Endothelial cell of umbilical vein (primary cell): ENCODE measurements at regions not wholly inside any gene's neighbourhood (a gene's known extent, or its start where the extent isn't known, plus 50 kb on each side); places are given as distances from the start of the nearest gene placed in this dataset.

Experiments
- BruUV-seq: library from RNA; stranded (reverse); fragments of 400-500 nt; replicated peaks from 2 replicates; lab custom pipeline; 2021; lab: Mats Ljungman, UMichigan
- CTCF ChIA-PET: fragments of 300-600, 350-600 bp; sonication (Branson Sonifier 250); formaldehyde crosslinking; loops from one replicate; lab custom pipeline; 2021; ENCODE audit warnings: antibody characterized with exemption, inconsistent platforms; lab: Charles Lee
- POLR2A ChIA-PET: fragments of 300-600, 350-600 bp; sonication (Branson Sonifier 250); formaldehyde crosslinking; loops from one replicate; lab custom pipeline; 2021; ENCODE audit warnings: antibody characterized with exemption, inconsistent platforms; lab: Charles Lee
- DNase-seq: peaks from one replicate; pipeline ENCODE4 v3.0.0-alpha.2; 2011; ENCODE audit warnings: low read depth, low spot score
- FAIRE-seq: peaks from 2 replicates; lab custom pipeline; 2011; peaks lifted over from hg19 to GRCh38; lab: Jason Lieb, UNC
- H2AFZ ChIP-seq: 2 replicates; pipeline ENCODE4 v1.6.0; 2012; ENCODE audit warnings: low read depth, low read length, control low read depth, inconsistent platforms
- H3K27ac ChIP-seq: 2 replicates; pipeline ENCODE4 v1.5.1; 2011; ENCODE audit warnings: low read depth, mild to moderate bottlenecking, control low read depth, low read length, moderate library complexity; ENCODE audit not compliant: insufficient read depth
- H3K27me3 ChIP-seq, 2 experiments: 2 replicates each; pipeline versions ENCODE4 v1.6.0 to v1.6.1; 2011; ENCODE audit warnings: low read length in 2 of 2, mixed read lengths in 1 of 2; ENCODE audit not compliant: control insufficient read depth in 2 of 2, insufficient read depth in 2 of 2
- H3K36me3 ChIP-seq, 2 experiments: 2 replicates in 1 of 2; 3 replicates in 1 of 2; pipeline ENCODE4 v1.5.1; 2011; ENCODE audit warnings: low read length in 2 of 2, mild to moderate bottlenecking in 1 of 2, moderate library complexity in 1 of 2; ENCODE audit not compliant: control insufficient read depth in 2 of 2, insufficient read depth in 2 of 2; ENCODE audit errors: extremely low read depth in 1 of 2
- H3K4me1 ChIP-seq: 3 replicates; pipeline ENCODE4 v1.5.1; 2011; ENCODE audit warnings: mild to moderate bottlenecking, low read length; ENCODE audit not compliant: control insufficient read depth, insufficient read depth; ENCODE audit errors: extremely low read depth
- H3K4me2 ChIP-seq: 2 replicates; pipeline ENCODE4 v1.6.1; 2011; ENCODE audit warnings: low read length, control low read depth, mixed read lengths; ENCODE audit not compliant: insufficient read depth
- H3K4me3 ChIP-seq, 3 experiments: fragments of 200-600 bp in 1 of 3; sonication (generic), shearing (Covaris generic) in 1 of 3; replicated peaks in 1 of 3; 2 replicates each; pipeline ENCODE4 v1.5.1; 2011 to 2016; ENCODE audit warnings: control low read depth in 3 of 3, low read length in 3 of 3, mild to moderate bottlenecking in 2 of 3, inconsistent platforms in 1 of 3, low read depth in 1 of 3, moderate library complexity in 1 of 3; ENCODE audit not compliant: insufficient read depth in 1 of 3
- H3K79me2 ChIP-seq: 2 replicates; pipeline ENCODE4 v1.6.0; 2012; ENCODE audit warnings: low read length, inconsistent platforms; ENCODE audit not compliant: control insufficient read depth, insufficient read depth
- H3K9ac ChIP-seq: replicated peaks from 2 replicates; pipeline ENCODE3; 2011; ENCODE audit warnings: low read length, control low read depth; ENCODE audit not compliant: insufficient read depth; ENCODE audit errors: extremely low read depth
- H3K9me1 ChIP-seq: replicated peaks from 3 replicates; pipeline ENCODE4 v1.6.0; 2011; ENCODE audit warnings: mild to moderate bottlenecking, low read length; ENCODE audit not compliant: control insufficient read depth, insufficient read depth; ENCODE audit errors: extremely low read depth
- H3K9me3 ChIP-seq: replicated peaks from 2 replicates; pipeline ENCODE4 v1.5.1; 2012; ENCODE audit warnings: low read length, inconsistent platforms; ENCODE audit not compliant: control insufficient read depth, insufficient read depth
- H4K20me1 ChIP-seq: replicated peaks from 2 replicates; pipeline ENCODE3; 2011; ENCODE audit warnings: mild to moderate bottlenecking, low read length; ENCODE audit not compliant: control insufficient read depth, insufficient read depth; ENCODE audit errors: extremely low read depth
- CTCF ChIP-seq, 2 donors: IDR thresholded peaks; 1 replicate in 1 of 2; 2 replicates in 1 of 2; pipeline ENCODE4 v1.5.1; 2011; ENCODE audit warnings: low read length in 2 of 2, mild to moderate bottlenecking in 2 of 2, moderate library complexity in 2 of 2, control low read depth in 1 of 2, inconsistent platforms in 1 of 2, low read depth in 1 of 2; ENCODE audit not compliant: insufficient read depth in 1 of 2; ENCODE audit errors: extremely low read depth in 1 of 2
- EZH2 ChIP-seq: IDR thresholded peaks from 2 replicates; pipeline ENCODE4 v1.6.1; 2012; ENCODE audit warnings: borderline replicate concordance, low read depth, mild to moderate bottlenecking, moderate library complexity, low read length, inconsistent platforms; ENCODE audit not compliant: severe bottlenecking
- GATA2 ChIP-seq: IDR thresholded peaks from 2 replicates; pipeline ENCODE4 v1.7.0; 2011; ENCODE audit warnings: low read depth, mild to moderate bottlenecking, moderate library complexity, mixed read lengths, low read length; ENCODE audit not compliant: insufficient read length, insufficient read depth
- JUN ChIP-seq: IDR thresholded peaks from 2 replicates; pipeline ENCODE4 v1.6.1; 2011; ENCODE audit warnings: borderline replicate concordance, low read depth; ENCODE audit not compliant: insufficient read length, insufficient read depth
- POLR2A ChIP-seq: IDR thresholded peaks from 2 replicates; pipeline ENCODE4 v1.6.1; 2012; ENCODE audit warnings: low read depth, mild to moderate bottlenecking, control low read depth, low read length
- dilution Hi-C: fragments of 300-500 bp; cut with MboI; formaldehyde crosslinking; loops from one replicate; pipeline ENCODE4 v1.15.0; 2019; ENCODE audit warnings: low sequenced_read_pairs; ENCODE audit not compliant: extremely low pct_ligation_motif_present
- intact Hi-C: fragments of 100-400 bp; cut with micrococcal nuclease; formaldehyde crosslinking; loops from one replicate; pipeline ENCODE4 v1.10.0; 2022
- TF ChIP-seq, protein P1 (sequence below): IDR thresholded peaks from 2 replicates; pipeline ENCODE4 v1.6.1; 2011; ENCODE audit not compliant: insufficient read depth, insufficient read length

DNA sequence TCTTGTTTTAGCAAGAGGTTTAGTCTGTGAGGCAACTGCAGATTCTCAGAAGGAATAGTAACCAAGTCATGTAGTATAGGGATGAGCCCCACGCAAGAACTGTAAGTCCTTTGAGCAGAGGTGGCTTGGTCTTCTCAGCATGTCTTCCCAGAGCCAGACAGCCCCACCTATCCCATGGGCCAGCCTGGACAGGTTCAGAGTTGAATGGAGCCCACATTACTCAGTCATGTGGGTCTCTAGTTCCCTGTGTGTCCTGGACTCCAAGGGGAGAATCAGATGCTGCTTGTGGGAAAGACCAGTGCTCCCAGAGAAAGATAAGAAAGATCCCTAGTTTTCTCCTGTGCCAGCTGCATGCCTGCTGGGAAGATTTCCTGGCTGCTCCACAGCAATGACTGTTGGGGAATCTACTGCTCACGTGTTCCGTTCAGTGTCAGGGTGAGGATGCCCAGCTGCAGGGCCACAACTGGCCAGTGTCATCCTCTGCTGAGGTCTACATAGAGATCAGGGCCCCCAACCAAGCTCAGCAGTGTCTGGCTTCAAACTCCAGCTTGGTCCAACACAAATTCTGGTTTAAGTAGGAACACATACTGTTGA is 66.9 kb upstream of the UNC5B start:
- Histone ChIP-seq H3K9me3 (no peaks in the 10 kb centered on the region), H3K27me3 (peaks cover 13 to 21% of the 10 kb centered on the region in 2 experiments), H3K9ac (no peak overlapping the region), H3K79me2 (no peaks in the 10 kb centered on the region), H3K36me3 (no peaks in the 10 kb centered on the region), H4K20me1 (no peaks in the 10 kb centered on the region), H2AFZ (no peak overlapping the region), H3K4me1 (no peaks in the 10 kb centered on the region), H3K4me3 (no peak overlapping the region), H3K9me1 (no peaks in the 10 kb centered on the region), H3K27ac (no peak overlapping the region), H3K4me2 (no peak overlapping the region)
- CTCF ChIA-PET, result no interaction called here
- BruUV-seq, result no TSS peak
- POLR2A ChIA-PET, result no interaction called here
- no peak for DNase-seq
- dilution Hi-C loops (no loop called here), intact Hi-C loops (no loop called here)
- no peak for FAIRE-seq
- TF ChIP-seq GATA2, result no peak
- no peak for TF ChIP-seq POLR2A
- no peak for TF ChIP-seq CTCF (IDR thresholded peaks at IDR 0.05; ENCODE audit: extremely low read depth in 1 of 2, insufficient read depth in 1 of 2, low read depth in 1 of 2, low read length in 2 of 2)
- TF ChIP-seq JUN, result no peak
- TF ChIP-seq EZH2, result no peak
- TF ChIP-seq, protein P1, sequence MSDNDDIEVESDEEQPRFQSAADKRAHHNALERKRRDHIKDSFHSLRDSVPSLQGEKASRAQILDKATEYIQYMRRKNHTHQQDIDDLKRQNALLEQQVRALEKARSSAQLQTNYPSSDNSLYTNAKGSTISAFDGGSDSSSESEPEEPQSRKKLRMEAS, result no peak
